ENCODE measurements at regions not wholly inside any gene's neighbourhood (a gene's known extent, or its start where the extent isn't known, plus 50 kb on each side); places are given as distances from the start of the nearest gene placed in this dataset.
A peak's percentile ranks its signal among the peaks of the same experiment; 100 is the strongest.

GRCh38 chr2:7132753-7133152 lies 215.5 kb downstream of the RNF144A start:
- no peaks in the 10 kb centered on the region for H3K27me3 ChIP-seq (replicated peaks; ENCODE audit: insufficient read depth, low read depth, low read length, poor library complexity)
- no peaks in the 10 kb centered on the region for H3K9me3 ChIP-seq (ENCODE audit: low read depth, low read length, poor library complexity, severe bottlenecking)
- ChIA-PET CTCF (no interaction called here), POLR2A (ENCODE audit: low non-redundant PET) (no interaction called here)
- H3K36me3 ChIP-seq (ENCODE audit: insufficient read depth, low read length, poor library complexity, severe bottlenecking), result no peaks in the 10 kb centered on the region
- H3K4me3 ChIP-seq (ENCODE audit: low read depth, low read length, poor library complexity, severe bottlenecking), result no peak overlapping the region
- DNase-seq (ENCODE audit: low spot score), result no peak
- intact Hi-C loops (cut with micrococcal nuclease; ENCODE audit: unreplicated experiment), result no loop called here
- no TSS peak for BruUV-seq (replicated peaks)
- H3K27ac ChIP-seq (ENCODE audit: low read depth, low read length, poor library complexity, severe bottlenecking), result no peak overlapping the region
- TF ChIP-seq EZH2 (IDR thresholded peaks at IDR 0.05; ENCODE audit: borderline replicate concordance, low read depth, low read length, poor library complexity, severe bottlenecking) (no peak), CTCF (conservative IDR thresholded peaks at IDR 0.05; ENCODE audit: low read depth, low read length) (no peak)
- H3K4me1 ChIP-seq (ENCODE audit: insufficient read depth, low read length, poor library complexity, severe bottlenecking), result peaks cover 13% of the 10 kb centered on the region

GRCh38 chr2:7133521-7133920 lies 216.3 kb downstream of the RNF144A start:
- ChIA-PET CTCF (no interaction called here), POLR2A (ENCODE audit: low non-redundant PET) (no interaction called here)
- Histone ChIP-seq H3K36me3 (ENCODE audit: insufficient read depth, low read length, poor library complexity, severe bottlenecking) (no peaks in the 10 kb centered on the region), H3K27ac (ENCODE audit: low read depth, low read length, poor library complexity, severe bottlenecking) (no peak overlapping the region), H3K4me3 (ENCODE audit: low read depth, low read length, poor library complexity, severe bottlenecking) (no peak overlapping the region), H3K4me1 (ENCODE audit: insufficient read depth, low read length, poor library complexity, severe bottlenecking) (peaks cover 13% of the 10 kb centered on the region), H3K9me3 (ENCODE audit: low read depth, low read length, poor library complexity, severe bottlenecking) (no peaks in the 10 kb centered on the region), H3K27me3 (replicated peaks; ENCODE audit: insufficient read depth, low read depth, low read length, poor library complexity) (no peaks in the 10 kb centered on the region)
- no TSS peak for BruUV-seq (replicated peaks)
- TF ChIP-seq CTCF (conservative IDR thresholded peaks at IDR 0.05; ENCODE audit: low read depth, low read length) (no peak), EZH2 (IDR thresholded peaks at IDR 0.05; ENCODE audit: borderline replicate concordance, low read depth, low read length, poor library complexity, severe bottlenecking) (no peak)
- DNase-seq (ENCODE audit: low spot score), result peak; percentile 52
- intact Hi-C loops (cut with micrococcal nuclease; ENCODE audit: unreplicated experiment), result no loop called here

GRCh38 chr2:7140306-7140705 lies 223.1 kb downstream of the RNF144A start:
- ChIA-PET POLR2A (ENCODE audit: low non-redundant PET) (no interaction called here), CTCF (no interaction called here)
- Histone ChIP-seq H3K4me3 (ENCODE audit: low read depth, low read length, poor library complexity, severe bottlenecking) (no peak overlapping the region), H3K27ac (ENCODE audit: low read depth, low read length, poor library complexity, severe bottlenecking) (no peak overlapping the region), H3K36me3 (ENCODE audit: insufficient read depth, low read length, poor library complexity, severe bottlenecking) (no peaks in the 10 kb centered on the region), H3K4me1 (ENCODE audit: insufficient read depth, low read length, poor library complexity, severe bottlenecking) (peaks cover 4% of the 10 kb centered on the region), H3K27me3 (replicated peaks; ENCODE audit: insufficient read depth, low read depth, low read length, poor library complexity) (no peaks in the 10 kb centered on the region), H3K9me3 (ENCODE audit: low read depth, low read length, poor library complexity, severe bottlenecking) (no peaks in the 10 kb centered on the region)
- DNase-seq (ENCODE audit: low spot score), result no peak
- intact Hi-C loops (cut with micrococcal nuclease; ENCODE audit: unreplicated experiment), result no loop called here
- TF ChIP-seq CTCF (conservative IDR thresholded peaks at IDR 0.05; ENCODE audit: low read depth, low read length) (no peak), EZH2 (IDR thresholded peaks at IDR 0.05; ENCODE audit: borderline replicate concordance, low read depth, low read length, poor library complexity, severe bottlenecking) (no peak)
- no TSS peak for BruUV-seq (replicated peaks)
